HG02943 (cell line): ENCODE measurements at regions not wholly inside any gene's neighbourhood (a gene's known extent, or its start where the extent isn't known, plus 50 kb on each side); places are given as distances from the start of the nearest gene placed in this dataset.
A peak's percentile ranks its signal among the peaks of the same experiment; 100 is the strongest.

Experiments
- ATAC-seq: cut with Tn5 transposase; IDR thresholded peaks from one replicate; pipeline ENCODE4 v1.9.1; 2021; ENCODE audit warnings: mild to moderate bottlenecking, low read depth, moderate library complexity; ENCODE audit not compliant: unreplicated experiment

GRCh38 chr2:457262-457661 lies 169.4 kb upstream of the ALKAL2 start:
- no peak for ATAC-seq

DNA sequence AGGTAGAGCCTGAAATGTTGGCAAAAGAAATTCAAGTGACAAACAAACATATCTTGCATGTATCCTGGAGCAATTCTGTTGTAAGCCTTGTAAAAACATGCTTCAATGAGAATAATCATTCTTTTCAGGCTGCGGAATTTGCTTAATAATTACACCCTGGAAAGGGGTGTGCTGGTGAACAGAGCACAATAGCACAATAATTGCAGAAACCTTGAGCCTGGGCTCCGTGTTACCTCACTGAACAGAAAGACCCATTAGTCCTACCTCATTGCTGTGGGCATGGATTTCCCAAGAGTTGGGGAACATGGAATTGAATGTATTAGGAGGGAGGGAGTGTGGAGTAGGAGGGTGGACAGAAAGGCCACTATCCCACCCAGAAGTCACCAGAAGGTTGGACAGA lies 168.0 kb upstream of the ALKAL2 start:
- no peak for ATAC-seq

GRCh38 chr2:455015-455705 lies 167.3 kb upstream of the ALKAL2 start:
- ATAC-seq = no peak

DNA sequence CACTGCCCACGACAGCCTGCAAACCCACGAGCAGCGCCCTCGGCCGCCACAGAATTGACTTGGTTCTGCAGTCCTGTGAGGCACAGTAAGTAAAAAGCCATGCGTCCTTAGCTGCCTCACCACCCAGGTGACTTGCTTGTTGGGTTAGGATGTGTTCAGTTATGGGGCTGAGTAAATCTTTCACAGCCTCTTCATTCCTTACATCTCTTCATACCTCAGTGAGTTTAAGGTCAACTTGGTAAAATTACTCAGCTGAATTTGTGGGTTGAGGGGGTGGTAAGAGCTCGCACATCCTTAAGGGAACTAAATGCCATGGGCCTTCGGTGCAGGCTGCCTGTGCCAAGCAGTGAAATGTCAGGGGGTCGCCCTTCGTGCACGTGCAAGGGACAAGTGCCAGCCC lies 165.2 kb upstream of the ALKAL2 start:
- no peak for ATAC-seq

- no peak for ATAC-seq
These were observed 163.6 kb upstream of the ALKAL2 start for GRCh38 chr2:451495-451894.

- ATAC-seq = no peak
These were observed 161.6 kb upstream of the ALKAL2 start for GRCh38 chr2:449246-450067.

DNA sequence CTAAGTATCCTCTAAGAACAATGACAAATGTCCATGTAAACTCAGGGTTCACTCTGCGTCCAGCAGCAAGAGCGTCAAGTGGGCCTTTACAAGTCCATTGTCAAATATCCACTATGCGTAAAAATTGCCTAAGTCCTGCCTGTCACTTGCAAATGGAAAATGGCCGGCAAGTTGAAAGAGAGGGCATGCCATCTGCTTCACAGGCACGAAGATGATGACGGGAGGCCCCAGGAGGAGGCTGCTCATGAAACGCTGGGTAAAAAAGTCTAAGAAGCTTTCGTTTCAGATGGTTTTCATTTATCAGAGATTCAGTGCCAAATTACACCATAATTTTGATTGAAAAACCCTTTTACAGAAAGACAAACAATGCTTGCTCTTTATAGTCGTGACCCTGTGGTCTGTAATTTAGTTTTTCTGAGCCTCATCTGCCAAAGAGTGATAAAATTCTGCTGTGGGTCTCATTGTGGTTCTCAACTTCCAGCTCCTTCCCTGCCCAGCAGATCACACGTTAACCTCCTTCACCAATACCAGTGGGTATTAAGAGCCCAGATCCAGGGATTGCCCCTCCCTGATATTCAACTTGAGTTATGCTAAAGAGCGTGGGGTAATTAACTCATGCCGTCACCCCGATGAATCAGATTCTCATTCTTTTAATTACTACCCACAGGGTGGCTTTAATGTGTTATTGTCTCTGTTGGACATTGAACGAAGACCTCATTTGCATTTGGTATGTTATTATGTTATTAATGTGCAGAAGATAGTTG lies 160.2 kb upstream of the ALKAL2 start:
- ATAC-seq = no peak

- no peak for ATAC-seq
These were observed 159.2 kb upstream of the ALKAL2 start for GRCh38 chr2:446963-447530.

- ATAC-seq = no peak
These were observed 158.5 kb upstream of the ALKAL2 start for GRCh38 chr2:446303-446874.

DNA sequence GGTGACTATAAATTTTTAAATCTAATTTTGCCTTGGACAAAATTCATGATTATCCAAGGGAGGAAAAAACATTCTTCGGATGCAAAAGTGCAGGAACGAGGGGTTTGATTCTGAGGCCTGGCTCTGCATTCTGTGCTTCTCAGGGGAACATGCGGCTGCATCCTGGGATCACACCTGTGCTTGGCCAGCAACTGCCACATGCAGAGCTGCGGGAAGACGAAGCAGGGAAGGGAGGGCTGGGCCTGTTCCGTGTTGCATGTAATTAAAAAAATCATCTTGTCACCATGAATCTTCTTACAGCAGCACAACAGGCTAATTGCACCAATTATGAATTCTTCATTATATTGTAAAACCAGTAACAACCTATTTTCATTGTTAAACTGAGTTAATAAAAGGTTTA lies 158.0 kb upstream of the ALKAL2 start:
- no peak for ATAC-seq

DNA sequence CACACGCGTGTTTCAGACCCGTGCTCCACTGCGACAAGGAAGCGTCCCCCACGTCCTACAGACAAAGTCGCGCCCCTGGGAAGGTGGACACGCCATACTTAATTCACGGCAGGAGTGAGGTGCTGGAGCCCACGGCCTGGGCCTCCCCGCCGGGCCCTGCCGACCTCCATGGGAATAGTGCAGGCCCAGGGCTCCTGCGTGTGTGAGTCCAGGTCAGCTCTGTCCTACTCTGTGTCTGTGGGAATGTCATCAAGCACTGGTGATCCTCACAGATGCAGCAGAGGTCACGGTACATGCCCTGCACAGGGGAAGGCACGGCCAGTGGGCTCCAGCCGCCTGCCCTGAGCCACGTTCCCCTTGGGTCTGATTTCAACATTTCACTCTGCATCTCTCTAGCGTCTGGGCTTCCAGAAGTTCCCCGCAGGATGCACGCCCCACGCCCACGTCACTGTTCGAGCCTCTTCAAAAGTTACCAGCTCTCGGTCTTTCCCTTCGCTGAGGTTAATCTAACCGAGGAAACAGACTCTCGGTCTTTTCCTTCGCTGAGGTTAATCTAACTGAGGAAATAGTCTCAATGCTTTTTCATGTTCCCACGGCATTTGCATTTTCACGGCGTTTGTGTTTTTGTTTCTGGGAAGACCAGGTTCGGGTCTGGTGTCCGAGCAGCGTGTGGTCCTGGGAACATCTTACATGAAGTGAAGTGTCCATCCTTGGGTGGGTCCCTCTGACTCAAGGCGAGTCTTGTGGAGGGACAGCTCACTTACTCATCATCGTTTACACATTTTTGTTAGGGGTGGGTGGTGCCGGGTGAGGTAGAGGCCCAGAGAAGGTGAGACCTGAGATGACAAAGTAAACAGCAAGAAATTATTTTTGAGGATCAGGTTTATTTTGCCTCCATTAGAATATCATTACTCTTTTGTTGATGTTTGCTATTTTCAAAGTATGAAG lies 157.3 kb upstream of the ALKAL2 start:
- no peak for ATAC-seq

- ATAC-seq = no peak
These were observed 155.8 kb upstream of the ALKAL2 start for GRCh38 chr2:443741-444140.

GRCh38 chr2:443216-443615 lies 155.3 kb upstream of the ALKAL2 start:
- ATAC-seq = no peak

- ATAC-seq = no peak
These were observed 153.5 kb upstream of the ALKAL2 start for GRCh38 chr2:441258-442022.

DNA sequence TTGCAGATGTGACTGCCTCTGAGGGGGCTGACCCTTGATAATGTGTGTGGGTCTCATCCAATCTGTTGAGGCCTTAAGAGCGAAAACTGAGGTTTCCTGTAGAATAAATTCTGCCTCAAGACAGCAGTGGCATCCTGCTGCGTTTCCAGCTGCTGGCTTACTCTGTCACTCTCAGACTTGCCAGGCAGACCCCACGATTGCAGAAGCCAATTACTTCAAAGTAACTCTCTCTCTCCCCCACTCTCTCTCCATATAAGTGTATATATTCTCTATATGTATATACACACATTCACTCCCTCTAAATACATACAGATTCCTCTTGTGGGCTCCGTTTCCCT lies 152.5 kb upstream of the ALKAL2 start:
- no peak for ATAC-seq

DNA sequence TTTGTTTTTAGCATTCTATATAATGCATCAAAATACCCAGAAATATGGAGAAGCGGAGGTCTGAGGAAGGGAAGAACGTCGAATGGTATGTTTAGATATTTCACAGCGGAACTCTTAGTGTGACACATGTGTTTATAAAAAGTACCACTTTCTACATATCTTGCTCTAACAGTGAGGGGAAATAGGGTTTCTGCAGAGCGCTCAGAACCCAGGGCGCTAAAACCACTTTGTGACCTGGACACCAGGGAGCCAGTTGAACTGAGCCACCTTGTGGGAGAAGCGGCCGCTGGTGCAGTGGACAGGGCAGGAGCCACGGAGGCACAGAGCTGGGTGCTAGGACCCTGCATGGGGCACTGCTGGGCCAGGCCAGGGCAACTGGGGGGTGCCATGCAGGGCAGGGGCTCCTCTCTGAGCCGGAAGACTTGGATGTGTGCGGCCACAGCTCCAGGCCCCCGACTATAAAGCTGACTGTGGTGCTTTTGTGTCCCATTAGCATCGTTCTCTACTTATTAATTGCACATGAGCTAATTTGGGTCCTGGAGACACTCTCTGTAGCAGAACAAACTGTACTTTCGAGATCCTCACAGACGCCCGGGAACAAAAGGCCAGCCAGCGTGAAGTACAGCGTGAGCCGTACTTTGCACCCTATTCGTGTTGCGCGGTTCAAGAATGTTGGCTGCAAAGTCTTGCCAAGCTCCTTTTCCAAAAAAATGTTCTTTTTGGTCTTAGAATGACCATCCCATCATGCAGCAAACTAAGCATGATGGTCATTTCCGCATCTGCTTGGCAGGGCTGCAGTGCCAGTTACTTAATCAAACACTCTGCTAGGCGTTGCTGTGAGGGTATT lies 151.9 kb upstream of the ALKAL2 start:
- no peak for ATAC-seq

GRCh38 chr2:439077-439476 lies 151.2 kb upstream of the ALKAL2 start:
- ATAC-seq = no peak

DNA sequence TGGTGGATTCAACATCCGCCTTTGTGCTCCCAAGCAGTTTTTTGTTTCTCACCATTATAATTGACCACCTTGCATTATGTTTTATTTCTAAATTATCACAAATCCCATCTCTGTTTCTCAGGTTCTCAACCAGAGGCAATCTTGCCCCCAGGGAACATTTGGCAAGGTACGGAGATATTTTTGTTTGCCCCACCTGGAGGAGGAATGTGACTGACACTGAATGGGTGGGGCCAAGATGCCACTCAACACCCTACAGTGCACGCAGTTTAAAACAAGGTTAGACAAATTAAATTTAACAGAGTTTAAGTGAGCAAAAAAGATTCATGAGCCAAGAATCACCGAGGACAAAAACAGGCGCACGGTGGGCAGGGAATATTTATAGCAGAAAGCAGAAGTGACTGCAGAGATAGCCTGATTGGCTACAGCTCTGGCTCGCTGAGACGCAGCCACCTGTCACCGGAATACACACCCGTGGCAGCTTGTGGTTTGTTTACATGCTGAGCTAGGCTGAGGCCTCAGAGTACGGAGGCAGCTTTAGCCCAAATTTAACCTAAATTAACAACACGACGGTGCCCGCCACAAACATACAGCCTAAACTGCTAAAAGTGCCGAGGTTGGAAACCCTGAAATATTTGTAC lies 150.0 kb upstream of the ALKAL2 start:
- peak; percentile 90 for ATAC-seq
